HL-60 (cell line): ENCODE measurements at regions not wholly inside any gene's neighbourhood (a gene's known extent, or its start where the extent isn't known, plus 50 kb on each side); places are given as distances from the start of the nearest gene placed in this dataset.

Experiments used
- DNase-seq, 2 experiments: peaks; one replicate each; pipeline ENCODE4 v3.0.0-alpha.2; 2010 to 2020; ENCODE audit warnings: low read depth in 1 of 2, low spot score in 1 of 2
- H3K27ac ChIP-seq: fragments of 250-450 bp; sonication (Bioruptor Pico); replicated peaks from 2 replicates; pipeline ENCODE4 v1.5.1; 2020; ENCODE audit warnings: mild to moderate bottlenecking, moderate library complexity
- H3K27me3 ChIP-seq: fragments of 250-450 bp; sonication (Bioruptor Pico); 2 replicates; pipeline ENCODE4 v1.5.1; 2021; ENCODE audit warnings: mild to moderate bottlenecking, moderate library complexity; ENCODE audit not compliant: insufficient read depth, poor library complexity, severe bottlenecking
- H3K4me3 ChIP-seq: replicated peaks from 2 replicates; pipeline ENCODE4 v1.5.1; 2011; ENCODE audit warnings: mild to moderate bottlenecking, control low read depth, low read length; ENCODE audit not compliant: insufficient read depth
- GABPA ChIP-seq: IDR thresholded peaks from 2 replicates; pipeline ENCODE4 v1.6.1; 2012; ENCODE audit warnings: low read depth
- POLR2AphosphoS5 ChIP-seq: IDR thresholded peaks from 2 replicates; pipeline ENCODE4 v1.6.1; 2012; ENCODE audit warnings: low read depth
- SPI1 ChIP-seq: IDR thresholded peaks from 2 replicates; pipeline ENCODE4 v1.6.1; 2012; ENCODE audit warnings: low read depth, mild to moderate bottlenecking, borderline replicate concordance
- TF ChIP-seq, protein P1 (sequence below): IDR thresholded peaks from one replicate; pipeline ENCODE4 v1.5.1; 2011; ENCODE audit warnings: low read length, control low read depth, inconsistent platforms; ENCODE audit not compliant: insufficient read depth
- TF ChIP-seq, protein P2 (sequence below): IDR thresholded peaks from 2 replicates; pipeline ENCODE4 v1.6.1; 2012; ENCODE audit warnings: low read depth; ENCODE audit not compliant: insufficient replicate concordance

- H3K4me3 ChIP-seq, result no peak overlapping the region
These were observed 319.2 kb downstream of the IRX2 start for GRCh38 chr5:2432076-2432920.

GRCh38 chr5:2430606-2431005 lies 320.9 kb downstream of the IRX2 start:
- Histone ChIP-seq H3K27me3 (no peaks in the 10 kb centered on the region), H3K4me3 (no peak overlapping the region), H3K27ac (no peak overlapping the region)
- no peak for DNase-seq
- TF ChIP-seq, protein P1, sequence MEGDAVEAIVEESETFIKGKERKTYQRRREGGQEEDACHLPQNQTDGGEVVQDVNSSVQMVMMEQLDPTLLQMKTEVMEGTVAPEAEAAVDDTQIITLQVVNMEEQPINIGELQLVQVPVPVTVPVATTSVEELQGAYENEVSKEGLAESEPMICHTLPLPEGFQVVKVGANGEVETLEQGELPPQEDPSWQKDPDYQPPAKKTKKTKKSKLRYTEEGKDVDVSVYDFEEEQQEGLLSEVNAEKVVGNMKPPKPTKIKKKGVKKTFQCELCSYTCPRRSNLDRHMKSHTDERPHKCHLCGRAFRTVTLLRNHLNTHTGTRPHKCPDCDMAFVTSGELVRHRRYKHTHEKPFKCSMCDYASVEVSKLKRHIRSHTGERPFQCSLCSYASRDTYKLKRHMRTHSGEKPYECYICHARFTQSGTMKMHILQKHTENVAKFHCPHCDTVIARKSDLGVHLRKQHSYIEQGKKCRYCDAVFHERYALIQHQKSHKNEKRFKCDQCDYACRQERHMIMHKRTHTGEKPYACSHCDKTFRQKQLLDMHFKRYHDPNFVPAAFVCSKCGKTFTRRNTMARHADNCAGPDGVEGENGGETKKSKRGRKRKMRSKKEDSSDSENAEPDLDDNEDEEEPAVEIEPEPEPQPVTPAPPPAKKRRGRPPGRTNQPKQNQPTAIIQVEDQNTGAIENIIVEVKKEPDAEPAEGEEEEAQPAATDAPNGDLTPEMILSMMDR, result no peak
- no peak for TF ChIP-seq SPI1
- TF ChIP-seq GABPA, result no peak
- TF ChIP-seq, protein P2, sequence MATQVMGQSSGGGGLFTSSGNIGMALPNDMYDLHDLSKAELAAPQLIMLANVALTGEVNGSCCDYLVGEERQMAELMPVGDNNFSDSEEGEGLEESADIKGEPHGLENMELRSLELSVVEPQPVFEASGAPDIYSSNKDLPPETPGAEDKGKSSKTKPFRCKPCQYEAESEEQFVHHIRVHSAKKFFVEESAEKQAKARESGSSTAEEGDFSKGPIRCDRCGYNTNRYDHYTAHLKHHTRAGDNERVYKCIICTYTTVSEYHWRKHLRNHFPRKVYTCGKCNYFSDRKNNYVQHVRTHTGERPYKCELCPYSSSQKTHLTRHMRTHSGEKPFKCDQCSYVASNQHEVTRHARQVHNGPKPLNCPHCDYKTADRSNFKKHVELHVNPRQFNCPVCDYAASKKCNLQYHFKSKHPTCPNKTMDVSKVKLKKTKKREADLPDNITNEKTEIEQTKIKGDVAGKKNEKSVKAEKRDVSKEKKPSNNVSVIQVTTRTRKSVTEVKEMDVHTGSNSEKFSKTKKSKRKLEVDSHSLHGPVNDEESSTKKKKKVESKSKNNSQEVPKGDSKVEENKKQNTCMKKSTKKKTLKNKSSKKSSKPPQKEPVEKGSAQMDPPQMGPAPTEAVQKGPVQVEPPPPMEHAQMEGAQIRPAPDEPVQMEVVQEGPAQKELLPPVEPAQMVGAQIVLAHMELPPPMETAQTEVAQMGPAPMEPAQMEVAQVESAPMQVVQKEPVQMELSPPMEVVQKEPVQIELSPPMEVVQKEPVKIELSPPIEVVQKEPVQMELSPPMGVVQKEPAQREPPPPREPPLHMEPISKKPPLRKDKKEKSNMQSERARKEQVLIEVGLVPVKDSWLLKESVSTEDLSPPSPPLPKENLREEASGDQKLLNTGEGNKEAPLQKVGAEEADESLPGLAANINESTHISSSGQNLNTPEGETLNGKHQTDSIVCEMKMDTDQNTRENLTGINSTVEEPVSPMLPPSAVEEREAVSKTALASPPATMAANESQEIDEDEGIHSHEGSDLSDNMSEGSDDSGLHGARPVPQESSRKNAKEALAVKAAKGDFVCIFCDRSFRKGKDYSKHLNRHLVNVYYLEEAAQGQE, result no peak
- no peak for TF ChIP-seq POLR2AphosphoS5

More at GRCh38 chr5:2432076-2432920, 319.2 kb downstream of the IRX2 start:
- TF ChIP-seq POLR2AphosphoS5, result no peak
- TF ChIP-seq, protein P2, result no peak
- no peak for TF ChIP-seq GABPA
- no peak for TF ChIP-seq SPI1
- TF ChIP-seq, protein P1, result no peak
- H3K27ac ChIP-seq, result no peak overlapping the region
- no peaks in the 10 kb centered on the region for H3K27me3 ChIP-seq
- DNase-seq, result no peak

DNA sequence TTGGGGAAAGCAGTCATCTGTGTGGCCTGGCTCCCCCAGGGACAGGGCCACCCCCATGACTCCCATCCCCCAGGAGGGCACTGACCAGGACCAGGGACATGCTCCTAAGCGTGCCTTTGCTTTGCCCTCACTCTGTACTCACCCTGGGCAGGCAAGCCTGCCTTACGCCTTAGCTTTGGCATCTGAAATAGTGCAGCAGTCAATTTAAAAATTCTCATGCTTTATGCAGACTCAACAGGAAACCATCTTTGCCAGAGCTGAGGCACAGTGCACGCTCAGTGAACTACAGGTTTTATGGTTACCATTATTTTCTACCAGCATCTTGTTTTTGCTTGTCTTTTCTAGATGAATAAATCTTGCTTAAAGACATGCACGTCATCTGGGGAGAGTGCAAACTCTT lies 323.5 kb downstream of the IRX2 start:
- H3K27me3 ChIP-seq, result no peaks in the 10 kb centered on the region
- DNase-seq, result no peak
- TF ChIP-seq POLR2AphosphoS5 (no peak), SPI1 (no peak), GABPA (no peak)
- TF ChIP-seq, protein P1, result no peak
- TF ChIP-seq, protein P2, result no peak
- no peak overlapping the region for H3K4me3 ChIP-seq
- no peak overlapping the region for H3K27ac ChIP-seq
